Keratinocyte (primary cell): ENCODE measurements at regions not wholly inside any gene's neighbourhood (a gene's known extent, or its start where the extent isn't known, plus 50 kb on each side); places are given as distances from the start of the nearest gene placed in this dataset.

Source experiments
- DNase-seq: peaks from one replicate; pipeline ENCODE4 v3.0.0-alpha.2; 2011; ENCODE audit warnings: low read depth, missing footprints, low spot score
- FAIRE-seq: peaks from 2 replicates; lab custom pipeline; 2011; peaks lifted over from hg19 to GRCh38; lab: Jason Lieb, UNC
- H2AFZ ChIP-seq: 2 replicates; pipeline ENCODE4 v1.6.0; 2012; ENCODE audit warnings: low read length, control low read depth, inconsistent platforms; ENCODE audit not compliant: control insufficient read depth
- H3K27ac ChIP-seq: 2 replicates; pipeline ENCODE4 v1.5.1; 2011; ENCODE audit warnings: low read length; ENCODE audit not compliant: control insufficient read depth, insufficient read depth
- H3K27me3 ChIP-seq: 3 replicates; pipeline ENCODE4 v1.6.0; 2011; ENCODE audit warnings: low read length; ENCODE audit not compliant: control insufficient read depth, insufficient read depth; ENCODE audit errors: extremely low read depth
- H3K36me3 ChIP-seq, 2 experiments: 2 replicates in 1 of 2; 3 replicates in 1 of 2; pipeline ENCODE4 v1.5.1; 2011; ENCODE audit warnings: low read length in 2 of 2, mild to moderate bottlenecking in 1 of 2; ENCODE audit not compliant: control insufficient read depth in 2 of 2, insufficient read depth in 2 of 2; ENCODE audit errors: extremely low read depth in 1 of 2
- H3K4me1 ChIP-seq: 3 replicates; pipeline ENCODE4 v1.5.1; 2011; ENCODE audit warnings: low read length; ENCODE audit not compliant: control insufficient read depth, insufficient read depth; ENCODE audit errors: extremely low read depth
- H3K4me2 ChIP-seq: 3 replicates; pipeline ENCODE4 v1.6.0; 2011; ENCODE audit warnings: low read depth, low read length; ENCODE audit not compliant: control insufficient read depth, insufficient read depth; ENCODE audit errors: extremely low read depth
- H3K4me3 ChIP-seq, 3 experiments: fragments of 200-600 bp in 1 of 3; sonication (generic) in 1 of 3; 2 replicates in 2 of 3; 3 replicates in 1 of 3; pipeline ENCODE4 v1.5.1; 2011 to 2016; ENCODE audit warnings: low read length in 3 of 3, mild to moderate bottlenecking in 3 of 3, control low read depth in 2 of 3, inconsistent platforms in 1 of 3, low read depth in 1 of 3, mixed read lengths in 1 of 3, mixed run types in 1 of 3, moderate library complexity in 1 of 3; ENCODE audit not compliant: control insufficient read depth in 2 of 3, insufficient read depth in 2 of 3; ENCODE audit errors: extremely low read depth in 1 of 3
- H3K79me2 ChIP-seq: 2 replicates; pipeline ENCODE4 v1.6.0; 2012; ENCODE audit warnings: low read length; ENCODE audit not compliant: control insufficient read depth, insufficient read depth
- H3K9ac ChIP-seq: 3 replicates; pipeline ENCODE4 v1.6.0; 2011; ENCODE audit warnings: low read length; ENCODE audit not compliant: control insufficient read depth, insufficient read depth; ENCODE audit errors: extremely low read depth
- H3K9me1 ChIP-seq: 3 replicates; pipeline ENCODE4 v1.6.0; 2011; ENCODE audit warnings: low read length; ENCODE audit not compliant: control insufficient read depth, insufficient read depth; ENCODE audit errors: extremely low read depth
- H3K9me3 ChIP-seq: 2 replicates; pipeline ENCODE4 v1.5.1; 2012; ENCODE audit warnings: low read depth, low read length; ENCODE audit not compliant: control insufficient read depth
- H4K20me1 ChIP-seq: 3 replicates; pipeline ENCODE4 v1.6.0; 2011; ENCODE audit warnings: low read length; ENCODE audit not compliant: control insufficient read depth, insufficient read depth; ENCODE audit errors: extremely low read depth
- EZH2 ChIP-seq: IDR thresholded peaks from one replicate; pipeline ENCODE4 v1.6.1; 2012; ENCODE audit warnings: inconsistent platforms, mild to moderate bottlenecking, low read length, moderate library complexity
- dilution Hi-C: fragments of 300-500 bp; cut with MboI; formaldehyde crosslinking; loops from one replicate; pipeline ENCODE4 v1.7.0; 2020; ENCODE audit warnings: low sequenced_read_pairs; ENCODE audit not compliant: extremely low pct_ligation_motif_present
- TF ChIP-seq, protein P1 (sequence below), 3 experiments: IDR thresholded peaks in 1 of 3; conservative IDR thresholded peaks in 1 of 3; optimal IDR thresholded peaks in 1 of 3; 2 replicates in 2 of 3; 3 replicates in 1 of 3; pipeline versions ENCODE3 to v1.5.1; 2011; ENCODE audit warnings: low read length in 3 of 3, mild to moderate bottlenecking in 3 of 3, moderate library complexity in 2 of 3, control low read depth in 1 of 3, inconsistent platforms in 1 of 3; ENCODE audit not compliant: insufficient read depth in 2 of 3; ENCODE audit errors: extremely low read depth in 1 of 3

DNA sequence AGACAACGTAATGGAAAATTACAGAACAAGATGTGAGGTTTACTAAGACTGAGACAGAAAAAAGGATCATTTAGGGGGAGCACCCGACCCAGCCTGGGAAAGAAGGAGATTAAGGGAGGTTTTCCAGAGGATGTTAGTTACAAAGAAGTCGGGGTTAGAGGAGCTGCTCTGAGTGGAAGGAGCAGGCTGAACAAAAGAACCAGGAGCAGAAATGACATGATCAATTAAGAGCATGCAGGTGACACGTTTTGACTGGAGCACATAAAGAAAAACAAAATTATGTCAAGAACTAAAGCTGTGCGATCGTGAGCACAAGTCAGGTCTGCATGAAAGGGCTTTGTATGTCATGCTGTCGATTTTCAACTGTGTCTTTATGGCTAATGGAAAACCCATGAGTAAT lies 417.3 kb upstream of the MARCKS start:
- dilution Hi-C loops, result no loop called here
- no peaks in the 10 kb centered on the region for H3K36me3 ChIP-seq
- no peak overlapping the region for H2AFZ ChIP-seq
- H3K9me1 ChIP-seq, result no peaks in the 10 kb centered on the region
- no peaks in the 10 kb centered on the region for H3K4me1 ChIP-seq
- H3K4me3 ChIP-seq, result no peak overlapping the region
- no peak overlapping the region for H3K9ac ChIP-seq
- H3K79me2 ChIP-seq, result no peaks in the 10 kb centered on the region
- H3K4me2 ChIP-seq, result no peak overlapping the region
- no peaks in the 10 kb centered on the region for H3K9me3 ChIP-seq
- H3K27me3 ChIP-seq, result no peaks in the 10 kb centered on the region
- no peak overlapping the region for H3K27ac ChIP-seq
- TF ChIP-seq EZH2, result no peak
- TF ChIP-seq, protein P1, sequence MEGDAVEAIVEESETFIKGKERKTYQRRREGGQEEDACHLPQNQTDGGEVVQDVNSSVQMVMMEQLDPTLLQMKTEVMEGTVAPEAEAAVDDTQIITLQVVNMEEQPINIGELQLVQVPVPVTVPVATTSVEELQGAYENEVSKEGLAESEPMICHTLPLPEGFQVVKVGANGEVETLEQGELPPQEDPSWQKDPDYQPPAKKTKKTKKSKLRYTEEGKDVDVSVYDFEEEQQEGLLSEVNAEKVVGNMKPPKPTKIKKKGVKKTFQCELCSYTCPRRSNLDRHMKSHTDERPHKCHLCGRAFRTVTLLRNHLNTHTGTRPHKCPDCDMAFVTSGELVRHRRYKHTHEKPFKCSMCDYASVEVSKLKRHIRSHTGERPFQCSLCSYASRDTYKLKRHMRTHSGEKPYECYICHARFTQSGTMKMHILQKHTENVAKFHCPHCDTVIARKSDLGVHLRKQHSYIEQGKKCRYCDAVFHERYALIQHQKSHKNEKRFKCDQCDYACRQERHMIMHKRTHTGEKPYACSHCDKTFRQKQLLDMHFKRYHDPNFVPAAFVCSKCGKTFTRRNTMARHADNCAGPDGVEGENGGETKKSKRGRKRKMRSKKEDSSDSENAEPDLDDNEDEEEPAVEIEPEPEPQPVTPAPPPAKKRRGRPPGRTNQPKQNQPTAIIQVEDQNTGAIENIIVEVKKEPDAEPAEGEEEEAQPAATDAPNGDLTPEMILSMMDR (optimal IDR thresholded peaks at IDR 0.05 in 1 of 3, IDR thresholded peaks at IDR 0.05 in 1 of 3, conservative IDR thresholded peaks at IDR 0.05 in 1 of 3; ENCODE audit: extremely low read depth in 1 of 3, insufficient read depth in 2 of 3, low read length in 3 of 3), result no peak
- H4K20me1 ChIP-seq, result no peaks in the 10 kb centered on the region
- DNase-seq, result no peak
- no peak for FAIRE-seq

DNA sequence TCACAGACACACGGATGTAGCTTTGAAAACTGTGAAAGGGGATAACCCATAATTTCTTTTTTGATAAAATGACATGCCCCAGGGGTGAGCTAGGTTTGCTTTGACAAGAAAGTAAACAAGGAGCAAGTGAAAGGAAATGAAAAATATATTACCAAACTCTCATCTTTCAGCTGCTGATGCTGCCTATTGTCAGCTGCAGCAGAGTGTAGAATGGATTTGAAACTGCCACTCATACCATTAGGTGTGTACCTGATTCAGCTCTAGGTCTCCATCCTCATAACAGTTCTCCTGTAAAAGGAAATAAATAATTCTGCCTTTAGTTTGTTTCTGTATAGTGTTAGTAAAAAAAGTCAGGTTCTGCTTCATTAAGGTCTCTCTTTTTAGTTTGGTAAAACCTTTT lies 415.1 kb upstream of the MARCKS start:
- FAIRE-seq (no peak), DNase-seq (no peak)
- no peak overlapping the region for H3K4me3 ChIP-seq
- H3K4me2 ChIP-seq, result no peak overlapping the region
- no peaks in the 10 kb centered on the region for H3K4me1 ChIP-seq
- H3K9me1 ChIP-seq, result no peaks in the 10 kb centered on the region
- H3K27ac ChIP-seq, result no peak overlapping the region
- no peaks in the 10 kb centered on the region for H3K79me2 ChIP-seq
- H3K9ac ChIP-seq, result no peak overlapping the region
- H2AFZ ChIP-seq, result peak overlapping the region; percentile 9
- TF ChIP-seq, protein P1 (optimal IDR thresholded peaks at IDR 0.05 in 1 of 3, IDR thresholded peaks at IDR 0.05 in 1 of 3, conservative IDR thresholded peaks at IDR 0.05 in 1 of 3; ENCODE audit: extremely low read depth in 1 of 3, insufficient read depth in 2 of 3, low read length in 3 of 3), result no peak
- TF ChIP-seq EZH2, result no peak
- H3K36me3 ChIP-seq, result no peaks in the 10 kb centered on the region
- dilution Hi-C loops, result no loop called here
- H3K27me3 ChIP-seq, result no peaks in the 10 kb centered on the region
- H4K20me1 ChIP-seq, result no peaks in the 10 kb centered on the region
- H3K9me3 ChIP-seq, result no peaks in the 10 kb centered on the region
